ENCODE measurements at regions not wholly inside any gene's neighbourhood (a gene's known extent, or its start where the extent isn't known, plus 50 kb on each side); places are given as distances from the start of the nearest gene placed in this dataset.

DNA sequence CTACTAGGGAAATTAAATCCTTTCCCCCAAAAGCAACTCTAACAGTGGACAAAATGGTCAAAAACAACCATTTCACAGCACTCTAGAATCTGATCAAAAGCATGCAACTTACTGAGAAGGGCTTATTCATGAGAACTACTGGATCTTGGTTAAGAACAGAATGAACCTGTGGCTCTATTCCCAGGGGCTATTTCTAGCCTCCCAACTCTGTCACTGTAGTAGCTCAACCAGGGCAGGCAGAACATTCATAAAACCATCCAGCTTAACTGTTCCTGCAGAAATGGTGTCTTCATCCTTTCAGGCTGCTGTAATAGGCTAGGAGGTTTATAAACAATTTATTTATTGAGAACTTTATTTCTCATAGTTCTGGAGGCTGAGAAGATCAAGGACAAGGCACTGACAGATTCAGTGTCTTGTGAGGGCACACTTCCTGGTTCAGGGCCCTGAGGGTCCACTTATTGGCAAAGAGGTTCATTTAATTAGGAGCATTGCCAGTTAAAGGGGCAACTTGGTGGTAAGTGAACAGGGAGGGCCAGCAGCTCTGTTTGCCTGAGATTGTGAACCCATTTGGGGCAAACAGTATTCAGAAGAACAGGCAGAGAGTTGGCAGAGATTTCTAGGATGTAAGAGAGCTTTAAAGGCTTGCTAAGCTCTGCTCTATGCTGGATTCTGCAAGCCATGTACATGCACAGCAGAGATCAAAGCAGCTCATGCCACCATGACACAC lies 238.5 kb upstream of the FBXL7 start (continued):
- TF ChIP-seq SP1 (IDR thresholded peaks at IDR 0.05; ENCODE audit: low read depth, low read length) (no peak), MAFK (IDR thresholded peaks at IDR 0.05; ENCODE audit: low read depth, low read length) (no peak), TAF7 (optimal IDR thresholded peaks at IDR 0.05; ENCODE audit: borderline replicate concordance, low read depth, low read length) (no peak)

All from H1 (cell line).